ENCODE measurements at regions not wholly inside any gene's neighbourhood (a gene's known extent, or its start where the extent isn't known, plus 50 kb on each side); places are given as distances from the start of the nearest gene placed in this dataset.
"Not testable (repeated sequence)": the region's sequence is repeated elsewhere in the genome, so short reads cannot be mapped to it uniquely, and the experiment has no call there.

DNA sequence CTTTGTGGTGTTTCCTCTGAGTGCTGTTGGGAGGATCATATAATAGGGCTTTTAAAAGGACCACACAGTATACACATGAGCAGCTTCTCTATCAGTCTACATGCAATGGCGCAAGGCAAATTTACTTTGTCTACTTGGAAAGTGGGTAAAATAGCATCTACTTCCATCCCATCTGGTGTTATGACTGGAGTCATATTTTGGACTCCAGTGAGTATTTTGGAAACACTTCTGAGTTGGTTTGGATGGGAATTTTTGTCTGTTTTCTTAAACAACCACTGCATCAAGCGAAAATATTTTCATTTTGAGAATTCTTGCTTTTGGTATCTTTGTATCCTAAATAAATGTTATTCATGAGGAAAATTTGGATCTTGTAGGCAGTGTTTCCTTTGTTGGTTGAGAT, 220.8 kb downstream of the NMUR2 start:
- no peaks in the 10 kb centered on the region for H3K36me3 Mint-ChIP-seq (ENCODE audit: low read depth)
- H3K27me3 Mint-ChIP-seq: no peaks in the 10 kb centered on the region
- intact Hi-C loops (cut with micrococcal nuclease): no loop called here

DNA sequence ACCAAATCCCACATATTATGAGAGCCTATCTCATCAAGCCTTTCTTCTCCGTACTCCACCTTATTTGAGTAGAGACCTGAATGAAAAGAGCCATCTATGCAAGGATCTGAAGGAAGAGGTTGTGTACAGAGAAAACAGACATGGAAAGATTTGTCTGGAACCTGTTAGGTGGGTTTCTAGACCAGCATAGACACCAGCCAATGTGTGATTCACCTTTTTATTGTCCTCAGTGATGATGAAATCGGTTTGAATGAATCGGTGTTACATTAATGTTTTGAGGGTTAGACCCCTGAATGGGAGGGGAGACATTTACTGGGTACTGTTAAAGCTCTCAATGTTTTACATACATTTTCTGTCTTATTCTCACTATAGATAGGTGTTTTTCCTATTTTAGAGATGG, 223.6 kb downstream of the NMUR2 start:
- Mint-ChIP-seq H3K4me1 (no peaks in the 10 kb centered on the region), H3K9me3 (no peaks in the 10 kb centered on the region), H3K27me3 (no peaks in the 10 kb centered on the region), H3K27ac (no peak overlapping the region), H3K4me3 (no peak overlapping the region), H3K36me3 (ENCODE audit: low read depth) (no peaks in the 10 kb centered on the region)
- intact Hi-C loops (cut with micrococcal nuclease): no loop called here
- DNase-seq: no peak

More for the DNA sequence above, 220.8 kb downstream of the NMUR2 start:
- Mint-ChIP-seq H3K4me3 (no peak overlapping the region), H3K27ac (no peak overlapping the region), H3K9me3 (no peaks in the 10 kb centered on the region), H3K4me1 (no peaks in the 10 kb centered on the region)
- no peak for DNase-seq

DNA sequence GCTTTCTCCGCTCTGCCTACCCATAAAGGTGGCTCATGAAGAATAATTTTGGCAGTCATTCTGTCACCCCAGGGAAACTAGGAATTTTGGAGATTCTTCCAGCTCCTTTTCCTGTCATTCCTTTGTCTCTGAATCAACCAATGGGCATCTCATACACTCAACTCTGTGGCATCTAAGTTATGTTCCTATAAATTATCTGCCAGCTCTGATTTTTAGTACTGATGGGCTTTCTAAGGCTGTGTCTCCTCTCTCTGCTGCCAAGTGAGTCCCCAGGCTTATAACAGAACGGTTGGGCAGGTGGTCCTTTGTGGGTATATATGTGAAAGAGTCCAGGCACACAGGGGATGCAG, 226.8 kb downstream of the NMUR2 start:
- no peaks in the 10 kb centered on the region for H3K27me3 Mint-ChIP-seq
- no peaks in the 10 kb centered on the region for H3K4me1 Mint-ChIP-seq
- no peaks in the 10 kb centered on the region for H3K36me3 Mint-ChIP-seq (ENCODE audit: low read depth)
- H3K27ac Mint-ChIP-seq: no peak overlapping the region
- H3K4me3 Mint-ChIP-seq: no peak overlapping the region
- no peak for DNase-seq
- H3K9me3 Mint-ChIP-seq: no peaks in the 10 kb centered on the region
- intact Hi-C loops (cut with micrococcal nuclease): no loop called here

DNA sequence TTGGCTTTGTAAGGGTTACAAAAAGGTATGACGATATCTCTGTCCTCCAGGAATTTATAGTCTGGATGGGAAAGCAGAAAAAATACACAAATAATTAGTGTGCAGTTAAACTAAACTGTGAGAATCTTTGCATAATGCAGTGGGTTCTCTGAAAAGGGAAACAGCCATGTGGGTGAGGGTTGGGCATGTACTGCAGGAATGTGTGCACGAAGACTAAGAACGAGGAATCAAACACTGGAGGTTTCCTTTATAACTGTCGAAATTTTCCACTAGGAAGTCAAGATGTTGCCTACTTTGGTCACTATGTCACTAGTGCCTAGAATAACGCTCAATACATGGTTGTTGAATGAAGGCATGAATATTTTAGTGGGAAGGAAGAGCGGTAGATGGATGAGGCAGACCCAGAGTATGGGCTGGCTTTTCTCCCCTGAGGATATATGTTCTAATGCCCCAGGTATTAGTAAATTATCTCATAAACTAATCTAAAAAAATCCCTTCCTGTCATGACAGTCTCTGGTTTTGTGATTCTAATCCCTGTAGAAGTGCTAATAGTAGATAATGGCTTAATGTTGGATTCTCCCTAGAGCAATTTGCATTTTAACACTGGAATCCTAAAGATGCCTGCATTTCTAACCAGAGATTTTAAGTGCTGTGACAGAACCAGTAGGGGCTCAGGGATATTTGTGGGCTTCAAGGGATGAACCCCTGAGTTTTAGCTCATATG, 227.3 kb downstream of the NMUR2 start:
- Mint-ChIP-seq H3K4me3 (no peak overlapping the region), H3K27me3 (no peaks in the 10 kb centered on the region), H3K4me1 (no peaks in the 10 kb centered on the region), H3K36me3 (ENCODE audit: low read depth) (no peaks in the 10 kb centered on the region), H3K27ac (no peak overlapping the region), H3K9me3 (no peaks in the 10 kb centered on the region)
- intact Hi-C loops (cut with micrococcal nuclease): no loop called here
- DNase-seq: no peak

DNA sequence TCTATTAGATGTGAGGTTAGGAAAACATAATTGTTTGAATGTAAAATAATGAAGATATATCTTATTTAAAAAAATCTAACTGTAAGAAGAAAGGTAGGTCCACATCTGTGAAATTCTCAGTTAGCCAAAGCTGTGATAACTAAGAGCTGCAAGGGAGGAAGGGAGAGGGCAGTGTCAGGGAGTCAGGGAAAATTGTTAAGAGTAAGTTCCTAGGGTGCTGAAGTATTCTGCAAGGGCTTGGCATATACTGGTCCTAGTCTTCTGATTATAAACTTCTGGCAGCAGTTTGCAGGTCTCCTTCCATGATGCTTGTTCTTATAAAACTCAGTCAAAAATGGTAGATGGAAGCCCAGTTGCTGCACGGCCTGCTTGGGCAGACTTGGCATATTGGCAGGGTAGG, 233.2 kb downstream of the NMUR2 start:
- H3K4me1 Mint-ChIP-seq: no peaks in the 10 kb centered on the region
- intact Hi-C loops (cut with micrococcal nuclease): no loop called here
- no peak for DNase-seq

DNA sequence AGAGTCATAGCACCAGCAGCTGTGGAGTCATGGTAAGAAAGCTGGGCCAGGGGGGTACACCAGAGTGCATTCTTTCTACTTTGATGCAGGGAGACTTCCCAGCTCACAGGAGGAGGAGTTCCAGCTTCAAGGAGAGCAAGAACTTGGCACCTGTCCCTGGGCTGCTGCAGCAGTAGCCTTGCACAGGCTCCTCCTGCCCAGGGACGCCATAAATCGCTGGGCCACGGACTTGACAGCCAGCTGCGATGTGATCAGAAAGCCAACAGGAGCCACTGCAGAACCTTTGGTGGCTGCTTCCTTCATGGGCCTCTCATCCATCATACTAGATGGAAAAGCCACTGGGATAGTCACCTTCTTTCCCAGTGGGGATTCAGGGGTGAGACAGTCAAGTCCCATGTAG, 234.7 kb downstream of the NMUR2 start:
- H3K36me3 Mint-ChIP-seq (ENCODE audit: low read depth): no peaks in the 10 kb centered on the region
- H3K9me3 Mint-ChIP-seq: no peaks in the 10 kb centered on the region
- DNase-seq: no peak
- no peak overlapping the region for H3K4me3 Mint-ChIP-seq
- H3K4me1 Mint-ChIP-seq: no peaks in the 10 kb centered on the region
- no peaks in the 10 kb centered on the region for H3K27me3 Mint-ChIP-seq
- intact Hi-C loops (cut with micrococcal nuclease): no loop called here
- no peak overlapping the region for H3K27ac Mint-ChIP-seq

More for the DNA sequence above, 233.2 kb downstream of the NMUR2 start:
- no peak overlapping the region for H3K4me3 Mint-ChIP-seq
- no peaks in the 10 kb centered on the region for H3K27me3 Mint-ChIP-seq
- no peaks in the 10 kb centered on the region for H3K9me3 Mint-ChIP-seq
- no peaks in the 10 kb centered on the region for H3K36me3 Mint-ChIP-seq (ENCODE audit: low read depth)
- H3K27ac Mint-ChIP-seq: no peak overlapping the region

DNA sequence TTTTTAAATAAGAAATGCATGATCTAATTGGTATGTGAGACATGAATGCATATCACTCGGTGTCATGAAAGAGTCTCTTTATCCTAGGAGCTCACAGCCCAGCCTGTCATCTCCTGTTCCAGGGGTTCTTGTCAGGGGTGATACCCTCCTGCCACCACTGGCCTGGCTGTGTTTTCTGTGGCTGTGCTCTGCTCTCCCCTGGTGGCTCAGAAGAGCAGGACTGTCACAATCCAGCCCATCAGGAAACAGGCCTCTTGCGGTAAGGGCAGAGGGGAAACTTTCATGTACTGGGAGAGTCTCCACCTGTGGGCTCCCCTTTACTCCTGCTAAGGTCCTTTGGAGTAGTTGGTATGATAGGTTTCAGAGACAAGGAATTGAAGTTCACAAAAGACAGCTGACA, 240.2 kb upstream of the GLRA1 start:
- Mint-ChIP-seq H3K27me3 (no peaks in the 10 kb centered on the region), H3K4me3 (no peak overlapping the region), H3K36me3 (ENCODE audit: low read depth) (no peaks in the 10 kb centered on the region), H3K27ac (no peak overlapping the region), H3K4me1 (no peaks in the 10 kb centered on the region), H3K9me3 (no peaks in the 10 kb centered on the region)
- no peak for DNase-seq
- intact Hi-C loops (cut with micrococcal nuclease): no loop called here

DNA sequence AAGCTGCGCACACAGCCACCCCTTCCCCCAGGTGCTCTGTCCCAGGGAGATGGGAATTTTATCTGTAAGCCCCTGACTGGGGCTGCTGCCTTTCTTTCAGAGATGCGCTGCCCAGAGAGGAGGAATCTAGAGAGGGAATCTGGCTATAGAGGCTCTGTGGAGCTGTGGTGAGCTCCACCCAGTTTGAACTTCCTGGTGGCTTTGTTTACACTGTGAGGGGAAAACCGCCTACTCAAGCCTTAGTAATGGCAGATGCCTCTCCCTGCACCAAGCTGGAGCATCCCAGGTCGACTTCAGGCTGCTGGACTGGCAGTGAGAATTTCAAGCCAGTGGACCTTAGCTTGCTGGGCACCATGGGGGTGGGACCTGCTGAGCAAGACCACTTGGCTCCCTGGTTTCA, 235.2 kb upstream of the GLRA1 start:
- H3K27me3 Mint-ChIP-seq; H3K9me3 Mint-ChIP-seq; H3K4me3 Mint-ChIP-seq; H3K27ac Mint-ChIP-seq; H3K36me3 Mint-ChIP-seq (ENCODE audit: low read depth); H3K4me1 Mint-ChIP-seq; intact Hi-C loops (cut with micrococcal nuclease): not testable (repeated sequence)
- peak; percentile 56 for DNase-seq

DNA sequence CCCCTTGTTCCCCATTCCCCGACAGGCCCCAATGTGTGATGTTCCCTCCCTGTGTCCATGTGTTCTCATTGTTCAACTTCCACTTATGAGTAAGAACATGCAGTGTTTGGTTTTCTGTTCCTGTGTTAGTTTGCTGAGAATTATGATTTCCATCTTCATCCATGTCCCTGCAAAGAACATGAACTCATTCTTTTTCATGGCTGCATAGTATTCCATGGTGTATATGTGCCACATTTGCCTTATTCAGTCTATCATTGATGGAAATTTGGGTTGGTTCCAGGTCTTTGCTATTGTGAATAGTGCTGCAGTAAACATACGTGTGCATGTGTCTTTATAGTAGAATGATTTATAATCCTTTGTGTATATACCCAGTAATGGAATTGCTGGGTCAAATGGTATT, 229.8 kb upstream of the GLRA1 start:
- DNase-seq; H3K4me3 Mint-ChIP-seq; intact Hi-C loops (cut with micrococcal nuclease); H3K27me3 Mint-ChIP-seq; H3K9me3 Mint-ChIP-seq; H3K4me1 Mint-ChIP-seq; H3K36me3 Mint-ChIP-seq (ENCODE audit: low read depth); H3K27ac Mint-ChIP-seq: not testable (repeated sequence)

DNA sequence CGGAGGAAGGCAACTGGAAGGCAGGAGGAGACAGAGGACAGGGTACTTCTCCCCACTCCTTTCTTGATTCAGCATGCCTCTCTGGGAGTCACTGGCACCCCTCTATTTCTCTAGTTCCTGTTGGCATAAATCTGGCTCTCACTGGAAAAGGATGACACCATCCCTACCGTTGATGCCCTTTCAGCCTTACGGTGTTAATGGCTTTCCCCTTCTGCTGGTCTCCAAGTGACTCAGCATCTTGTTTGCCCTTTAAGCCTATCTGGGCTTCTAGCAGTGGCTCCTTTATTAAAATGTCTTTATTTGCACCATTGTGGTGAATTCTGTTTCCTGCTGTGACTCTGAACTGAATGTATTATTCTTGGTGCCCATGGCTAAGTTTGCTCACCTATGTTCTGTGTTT, 227.3 kb upstream of the GLRA1 start:
- H3K4me1 Mint-ChIP-seq: no peaks in the 10 kb centered on the region
- intact Hi-C loops (cut with micrococcal nuclease): no loop called here
- H3K9me3 Mint-ChIP-seq: no peaks in the 10 kb centered on the region
- no peak overlapping the region for H3K4me3 Mint-ChIP-seq
- H3K27me3 Mint-ChIP-seq: peaks cover 2% of the 10 kb centered on the region
- H3K27ac Mint-ChIP-seq: no peak overlapping the region
- H3K36me3 Mint-ChIP-seq (ENCODE audit: low read depth): no peaks in the 10 kb centered on the region
- DNase-seq: no peak

DNA sequence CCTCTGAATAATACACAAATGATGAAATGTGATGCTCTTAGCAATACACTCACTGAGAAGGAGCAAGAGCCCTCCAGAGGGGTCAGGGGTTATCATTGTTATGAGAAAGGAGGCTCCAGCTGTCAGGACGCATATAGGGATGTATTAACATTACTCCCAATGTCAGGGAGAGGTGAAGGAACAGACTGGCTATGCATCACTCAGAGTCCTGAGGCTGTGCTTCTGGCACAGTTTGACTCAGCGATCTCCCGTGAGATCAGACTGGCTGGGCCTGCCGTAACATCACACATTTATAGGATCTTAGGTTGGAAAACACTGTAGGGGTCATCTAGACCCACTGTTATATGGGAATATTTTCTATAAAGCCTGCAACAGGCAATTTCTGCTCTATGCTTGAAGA, 226.5 kb upstream of the GLRA1 start:
- H3K36me3 Mint-ChIP-seq (ENCODE audit: low read depth): no peaks in the 10 kb centered on the region
- intact Hi-C loops (cut with micrococcal nuclease): no loop called here
- no peak overlapping the region for H3K27ac Mint-ChIP-seq
- DNase-seq: no peak
- no peak overlapping the region for H3K4me3 Mint-ChIP-seq
- peaks cover 2% of the 10 kb centered on the region for H3K27me3 Mint-ChIP-seq
- no peaks in the 10 kb centered on the region for H3K9me3 Mint-ChIP-seq
- no peaks in the 10 kb centered on the region for H3K4me1 Mint-ChIP-seq

DNA sequence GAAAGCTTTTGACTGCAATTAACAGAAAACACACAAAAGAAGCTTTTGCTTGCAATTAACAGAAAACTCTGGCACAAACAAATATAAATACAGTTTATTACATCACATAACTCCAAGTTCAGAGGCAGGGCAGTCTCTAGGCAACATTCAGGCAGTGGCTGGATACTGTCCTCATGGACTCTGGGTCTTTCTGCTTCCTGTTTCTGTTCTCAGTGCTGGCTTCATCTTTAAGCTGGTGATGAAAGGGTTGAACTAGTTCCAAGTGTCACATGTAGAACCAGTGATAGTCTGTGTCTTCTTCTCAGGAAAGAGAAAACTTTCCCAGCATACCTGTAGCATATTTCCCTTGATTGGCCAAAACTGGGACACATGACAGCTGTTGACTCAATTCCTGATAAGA, 222.6 kb upstream of the GLRA1 start:
- Mint-ChIP-seq H3K27me3 (no peaks in the 10 kb centered on the region), H3K36me3 (ENCODE audit: low read depth) (no peaks in the 10 kb centered on the region), H3K4me1 (no peaks in the 10 kb centered on the region), H3K27ac (no peak overlapping the region), H3K4me3 (no peak overlapping the region), H3K9me3 (no peaks in the 10 kb centered on the region)
- DNase-seq: no peak
- intact Hi-C loops (cut with micrococcal nuclease): loop anchor here (10.0 kb wide), 1 partner anchor 358 kb away; no protein-coding TSS in a partner anchor

DNA sequence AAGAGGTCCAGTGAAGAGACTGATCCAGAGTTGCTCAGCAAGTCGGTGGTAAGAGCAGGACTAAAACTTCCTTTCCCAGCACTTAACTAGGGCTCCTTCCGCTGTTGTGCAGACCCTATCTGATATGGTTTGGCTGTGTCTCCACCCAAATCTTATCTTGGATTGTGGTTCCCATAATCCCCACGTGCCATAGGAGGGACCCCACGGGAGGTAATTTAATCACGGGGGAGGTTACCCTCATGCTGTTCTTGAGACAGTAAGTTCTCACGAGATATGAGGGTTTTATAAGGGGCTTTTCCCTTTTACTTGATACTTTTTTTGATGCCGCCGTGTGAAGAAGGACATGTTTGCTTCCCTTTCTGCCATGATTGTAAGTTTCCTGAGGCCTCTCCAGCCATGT, 221.9 kb upstream of the GLRA1 start:
- no peak overlapping the region for H3K27ac Mint-ChIP-seq
- H3K36me3 Mint-ChIP-seq (ENCODE audit: low read depth): no peaks in the 10 kb centered on the region
- no peak for DNase-seq
- no peaks in the 10 kb centered on the region for H3K27me3 Mint-ChIP-seq
- intact Hi-C loops (cut with micrococcal nuclease): loop anchor here (10.0 kb wide), 1 partner anchor 358 kb away; no protein-coding TSS in a partner anchor
- no peaks in the 10 kb centered on the region for H3K9me3 Mint-ChIP-seq
- H3K4me1 Mint-ChIP-seq: no peaks in the 10 kb centered on the region
- H3K4me3 Mint-ChIP-seq: no peak overlapping the region

DNA sequence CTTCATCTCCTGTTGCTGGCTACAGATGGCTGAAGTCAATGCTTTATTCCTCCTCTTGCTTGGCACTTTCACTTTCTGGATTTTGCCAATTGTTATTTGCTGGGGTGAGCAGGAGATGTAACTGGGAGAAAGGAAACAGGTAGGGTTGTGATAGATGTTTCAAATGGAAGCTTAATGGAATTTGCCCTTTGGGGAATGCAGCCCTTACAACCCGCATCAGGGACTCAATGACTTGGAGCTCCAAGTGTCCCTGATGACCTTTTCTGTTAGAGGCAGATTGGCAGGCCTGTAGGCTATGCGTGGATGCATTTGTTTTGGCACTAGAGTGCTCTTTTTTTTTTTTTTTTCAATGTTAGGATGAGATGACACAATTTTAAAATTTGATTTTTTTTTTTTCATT, 219.9 kb upstream of the GLRA1 start:
- no peak overlapping the region for H3K27ac Mint-ChIP-seq
- no peaks in the 10 kb centered on the region for H3K36me3 Mint-ChIP-seq (ENCODE audit: low read depth)
- H3K9me3 Mint-ChIP-seq: no peaks in the 10 kb centered on the region
- no peaks in the 10 kb centered on the region for H3K4me1 Mint-ChIP-seq
- no peaks in the 10 kb centered on the region for H3K27me3 Mint-ChIP-seq
- intact Hi-C loops (cut with micrococcal nuclease): loop anchor here (10.0 kb wide), 1 partner anchor 360 kb away; no protein-coding TSS in a partner anchor
- H3K4me3 Mint-ChIP-seq: no peak overlapping the region
- DNase-seq: no peak

DNA sequence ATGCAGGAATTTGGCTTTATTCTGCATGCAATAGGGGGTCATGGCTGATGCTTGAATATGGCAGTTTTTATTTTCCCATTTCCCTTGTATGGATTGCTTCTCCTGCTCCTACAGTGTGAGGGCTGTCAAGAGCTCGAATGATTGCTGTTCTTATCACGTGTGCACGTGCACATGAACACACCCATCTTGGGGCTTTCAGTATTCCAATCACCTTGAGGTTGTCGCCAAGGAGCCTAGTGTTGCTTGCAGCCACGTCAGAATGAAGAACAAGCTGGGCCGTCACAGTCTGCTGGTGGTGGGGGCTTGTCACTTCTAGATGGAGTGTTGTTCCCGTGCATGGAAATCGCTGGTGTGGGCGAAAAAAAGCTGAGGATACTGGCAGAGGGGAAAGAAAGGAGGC, 219.4 kb upstream of the GLRA1 start:
- no peak for DNase-seq
- Mint-ChIP-seq H3K27me3 (no peaks in the 10 kb centered on the region), H3K27ac (no peak overlapping the region), H3K4me3 (no peak overlapping the region), H3K36me3 (ENCODE audit: low read depth) (no peaks in the 10 kb centered on the region), H3K9me3 (no peaks in the 10 kb centered on the region), H3K4me1 (no peaks in the 10 kb centered on the region)
- intact Hi-C loops (cut with micrococcal nuclease): loop anchor here (10.0 kb wide), 1 partner anchor 361 kb away; no protein-coding TSS in a partner anchor

Measured in activated CD4-positive, alpha-beta T cell treated with anti-CD3 and anti-CD28 coated beads, Interleukin-2, amount 10 ng/mL, durations not matched to agents 24 days and 14 days (primary cell).